Tibial nerve (tissue), 4 donors: ENCODE measurements at regions not wholly inside any gene's neighbourhood (a gene's known extent, or its start where the extent isn't known, plus 50 kb on each side); places are given as distances from the start of the nearest gene placed in this dataset.

Source experiments
- DNase-seq, 2 donors: peaks; one replicate each; pipeline ENCODE4 v3.0.0-alpha.2; 2019; ENCODE audit warnings: low spot score in 2 of 2
- H3K27ac ChIP-seq, 4 donors: fragments of 200-600 bp; sonication (generic) in 3 of 4; one replicate each; pipeline ENCODE4 v1.5.1; 2017 to 2019; ENCODE audit warnings: mild to moderate bottlenecking in 1 of 4
- H3K27me3 ChIP-seq, 2 donors: fragments of 200-600 bp; sonication (generic) in 1 of 2; one replicate each; pipeline versions ENCODE4 v1.5.1 to v1.6.0; 2017 to 2019
- H3K36me3 ChIP-seq, 3 donors: fragments of 200-600 bp; sonication (generic); one replicate each; pipeline ENCODE4 v1.5.1; 2018 to 2019
- H3K4me1 ChIP-seq, 4 donors: fragments of 200-600 bp; sonication (generic) in 3 of 4; one replicate each; pipeline ENCODE4 v1.5.1; 2017 to 2019
- H3K4me3 ChIP-seq, 4 donors: fragments of 200-600 bp; sonication (generic) in 3 of 4; one replicate each; pipeline ENCODE4 v1.5.1; 2017 to 2019; ENCODE audit warnings: mild to moderate bottlenecking in 1 of 4, moderate library complexity in 1 of 4
- H3K9me3 ChIP-seq, 4 donors: fragments of 200-600 bp; sonication (generic) in 3 of 4; one replicate each; pipeline ENCODE4 v1.5.1; 2017 to 2019
- CTCF ChIP-seq, 5 experiments: fragments of 200-600 bp in 3 of 5; fragments of 450-650 bp in 2 of 5; sonication (generic) in 3 of 5; IDR thresholded peaks; one replicate each; pipeline ENCODE4 v1.5.1; 2016 to 2019; ENCODE audit warnings: antibody characterized with exemption in 5 of 5, mild to moderate bottlenecking in 3 of 5, moderate library complexity in 2 of 5
- EP300 ChIP-seq, 2 donors: sonication (generic); formaldehyde crosslinking; IDR thresholded peaks; one replicate each; pipeline ENCODE4 v1.6.1; 2017; ENCODE audit warnings: antibody characterized with exemption in 2 of 2, mild to moderate bottlenecking in 1 of 2
- POLR2A ChIP-seq, 2 donors: fragments of 450-650 bp; IDR thresholded peaks; one replicate each; pipeline ENCODE4 v1.6.1; 2017; ENCODE audit warnings: antibody characterized with exemption in 2 of 2, mild to moderate bottlenecking in 2 of 2, moderate library complexity in 2 of 2
- WGBS, 2 donors: methylation state at CpG; one replicate each; pipeline ENCODE4 v1.1.5; 2018; 5-methylcytosine and 5-hydroxymethylcytosine counted together

DNA sequence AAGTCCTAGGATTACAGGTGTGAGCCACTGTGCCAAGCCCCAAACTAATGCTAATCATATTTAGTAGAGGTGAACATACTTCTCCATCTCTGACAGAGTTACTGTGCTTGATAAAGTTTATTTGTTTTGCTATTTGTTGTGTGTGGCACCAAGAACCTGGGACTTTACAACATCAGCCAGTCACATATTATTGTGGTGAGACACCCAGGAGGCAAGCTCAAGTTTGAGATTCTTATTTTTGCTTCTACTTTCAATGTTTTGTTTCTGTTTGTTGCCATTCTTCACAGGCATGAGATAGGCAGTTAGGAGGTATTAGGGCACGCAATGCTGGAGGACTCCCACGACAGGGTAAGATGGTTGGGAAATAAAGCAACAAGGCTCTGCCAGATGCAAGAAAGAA is 346.6 kb downstream of the RPS4Y2 start:
- Histone ChIP-seq H3K27ac (no peak overlapping the region), H3K9me3 (no peaks in the 10 kb centered on the region), H3K27me3 (no peaks in the 10 kb centered on the region), H3K4me1 (no peaks in the 10 kb centered on the region), H3K4me3 (no peak overlapping the region), H3K36me3 (no peaks in the 10 kb centered on the region)
- no peak for DNase-seq
- TF ChIP-seq POLR2A (IDR thresholded peaks at IDR 0.05) (no peak), CTCF (IDR thresholded peaks at IDR 0.05) (no peak), EP300 (IDR thresholded peaks at IDR 0.05) (no peak)
- WGBS, 2 donors: 71% methylated on average over 2 of the region's 2 CpGs; no CpG with 5 or more reads in 1 of the 2 donors

DNA sequence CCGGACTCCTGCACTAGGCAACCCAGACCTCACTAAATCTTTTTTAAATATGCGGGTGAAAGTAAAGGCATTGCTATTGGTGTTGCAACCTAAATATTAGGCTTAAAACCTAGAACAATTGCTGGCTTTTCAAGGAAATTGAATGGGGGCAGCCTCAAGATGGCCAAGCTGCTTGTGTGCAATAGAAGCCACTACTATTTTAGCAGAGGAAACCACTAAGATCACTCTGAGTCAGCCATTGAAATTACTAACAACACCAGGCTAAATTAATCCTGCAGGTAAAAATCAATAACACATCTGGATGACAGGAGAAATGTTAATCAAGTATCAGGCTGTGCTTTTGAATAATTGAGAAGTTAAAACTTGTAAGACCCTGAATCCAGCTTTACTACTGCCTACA is 348.0 kb downstream of the RPS4Y2 start:
- TF ChIP-seq CTCF (IDR thresholded peaks at IDR 0.05) (no peak), POLR2A (IDR thresholded peaks at IDR 0.05) (no peak), EP300 (IDR thresholded peaks at IDR 0.05) (no peak)
- 93% methylated on average over 2 of the region's 2 CpGs; no CpG with 5 or more reads in 1 of the 2 donors for WGBS, 2 donors
- no peak overlapping the region for H3K4me3 ChIP-seq
- H3K27me3 ChIP-seq: no peaks in the 10 kb centered on the region
- no peak overlapping the region for H3K27ac ChIP-seq
- H3K4me1 ChIP-seq: no peaks in the 10 kb centered on the region
- no peak for DNase-seq
- no peaks in the 10 kb centered on the region for H3K36me3 ChIP-seq
- no peaks in the 10 kb centered on the region for H3K9me3 ChIP-seq

DNA sequence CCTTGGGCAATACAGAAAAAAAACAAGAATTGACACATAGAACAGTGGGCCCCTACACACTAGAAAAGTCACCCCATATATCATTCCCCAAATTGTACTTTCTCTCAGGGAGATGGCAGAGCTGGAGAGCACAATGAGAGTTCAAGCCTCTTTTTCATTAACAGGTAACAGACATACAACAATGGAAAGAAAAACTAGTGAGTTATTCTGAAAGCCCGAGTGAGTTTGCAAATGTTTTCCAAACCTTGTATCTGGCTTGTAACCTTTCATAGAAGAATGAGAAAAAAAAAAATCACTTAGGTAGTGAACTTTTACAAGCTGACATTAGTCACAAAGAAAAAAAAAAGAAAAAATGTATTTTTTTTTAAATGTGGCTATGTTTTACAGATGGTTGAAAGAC is 349.6 kb downstream of the RPS4Y2 start:
- Histone ChIP-seq H3K27me3 (no peaks in the 10 kb centered on the region), H3K36me3 (no peaks in the 10 kb centered on the region), H3K27ac (no peak overlapping the region), H3K9me3 (no peaks in the 10 kb centered on the region), H3K4me3 (no peak overlapping the region), H3K4me1 (no peaks in the 10 kb centered on the region)
- DNase-seq: no peak
- WGBS, 2 donors: 56% methylated on average over 1 of the region's 1 CpG; no CpG with 5 or more reads in 1 of the 2 donors
- TF ChIP-seq EP300 (IDR thresholded peaks at IDR 0.05) (no peak), CTCF (IDR thresholded peaks at IDR 0.05) (no peak), POLR2A (IDR thresholded peaks at IDR 0.05) (no peak)

- no peaks in the 10 kb centered on the region for H3K4me1 ChIP-seq
- H3K36me3 ChIP-seq: no peaks in the 10 kb centered on the region
- no peaks in the 10 kb centered on the region for H3K9me3 ChIP-seq
- no peak for DNase-seq
- no peak overlapping the region for H3K27ac ChIP-seq
- 60% methylated on average over 1 of the region's 1 CpG; no CpG with 5 or more reads in 1 of the 2 donors for WGBS, 2 donors
- TF ChIP-seq POLR2A (IDR thresholded peaks at IDR 0.05): no peak
- no peak for TF ChIP-seq EP300 (IDR thresholded peaks at IDR 0.05)
- TF ChIP-seq CTCF (IDR thresholded peaks at IDR 0.05): no peak
- no peak overlapping the region for H3K4me3 ChIP-seq
- no peaks in the 10 kb centered on the region for H3K27me3 ChIP-seq
Observed at GRCh38 chrY:21111313-21111712, 355.4 kb downstream of the RPS4Y2 start.

GRCh38 chrY:21121065-21121464 is 365.2 kb downstream of the RPS4Y2 start:
- H3K27me3 ChIP-seq: no peaks in the 10 kb centered on the region
- no peak for DNase-seq
- no peak overlapping the region for H3K27ac ChIP-seq
- no peak overlapping the region for H3K4me3 ChIP-seq
- H3K4me1 ChIP-seq: no peaks in the 10 kb centered on the region
- TF ChIP-seq EP300 (IDR thresholded peaks at IDR 0.05) (no peak), POLR2A (IDR thresholded peaks at IDR 0.05) (no peak), CTCF (IDR thresholded peaks at IDR 0.05) (no peak)
- no peaks in the 10 kb centered on the region for H3K36me3 ChIP-seq
- no peaks in the 10 kb centered on the region for H3K9me3 ChIP-seq
- WGBS, 2 donors: 86% methylated on average over 1 of the region's 1 CpG; no CpG with 5 or more reads in 1 of the 2 donors
